AG09319 (cell line): ENCODE measurements at regions not wholly inside any gene's neighbourhood (a gene's known extent, or its start where the extent isn't known, plus 50 kb on each side); places are given as distances from the start of the nearest gene placed in this dataset.
"Not testable (repeated sequence)": the region's sequence is repeated elsewhere in the genome, so short reads cannot be mapped to it uniquely, and the experiment has no call there.

ENCODE experiments used
- DNase-seq: peaks from one replicate; pipeline ENCODE4 v3.0.0-alpha.2; 2010; ENCODE audit warnings: low read depth; ENCODE audit errors: extremely low read depth
- TF ChIP-seq, protein P1 (sequence below): IDR thresholded peaks from 2 replicates; pipeline ENCODE4 v1.5.1; 2011; ENCODE audit warnings: low read depth, mild to moderate bottlenecking, inconsistent platforms, low read length, moderate library complexity

DNA sequence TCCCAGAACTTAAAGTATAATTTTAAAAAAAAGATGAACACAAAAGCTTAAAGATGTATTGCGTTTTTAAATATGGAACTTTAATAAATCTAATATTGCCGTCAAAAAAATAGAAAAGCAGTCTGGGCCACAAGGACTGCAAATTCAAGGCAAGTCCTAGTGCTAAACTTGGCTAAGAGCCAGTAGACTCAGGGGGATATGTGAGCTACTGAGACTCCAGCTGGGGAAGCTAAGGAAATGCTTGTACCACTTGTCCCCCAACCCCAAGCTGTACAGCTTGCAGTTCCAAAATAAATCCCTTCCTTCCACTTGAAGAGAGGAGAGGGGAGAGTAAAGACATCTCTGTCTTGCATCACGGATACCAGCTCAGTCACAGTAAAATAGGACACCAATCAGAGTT, 290.8 kb upstream of the FGF13 start:
- TF ChIP-seq, protein P1, sequence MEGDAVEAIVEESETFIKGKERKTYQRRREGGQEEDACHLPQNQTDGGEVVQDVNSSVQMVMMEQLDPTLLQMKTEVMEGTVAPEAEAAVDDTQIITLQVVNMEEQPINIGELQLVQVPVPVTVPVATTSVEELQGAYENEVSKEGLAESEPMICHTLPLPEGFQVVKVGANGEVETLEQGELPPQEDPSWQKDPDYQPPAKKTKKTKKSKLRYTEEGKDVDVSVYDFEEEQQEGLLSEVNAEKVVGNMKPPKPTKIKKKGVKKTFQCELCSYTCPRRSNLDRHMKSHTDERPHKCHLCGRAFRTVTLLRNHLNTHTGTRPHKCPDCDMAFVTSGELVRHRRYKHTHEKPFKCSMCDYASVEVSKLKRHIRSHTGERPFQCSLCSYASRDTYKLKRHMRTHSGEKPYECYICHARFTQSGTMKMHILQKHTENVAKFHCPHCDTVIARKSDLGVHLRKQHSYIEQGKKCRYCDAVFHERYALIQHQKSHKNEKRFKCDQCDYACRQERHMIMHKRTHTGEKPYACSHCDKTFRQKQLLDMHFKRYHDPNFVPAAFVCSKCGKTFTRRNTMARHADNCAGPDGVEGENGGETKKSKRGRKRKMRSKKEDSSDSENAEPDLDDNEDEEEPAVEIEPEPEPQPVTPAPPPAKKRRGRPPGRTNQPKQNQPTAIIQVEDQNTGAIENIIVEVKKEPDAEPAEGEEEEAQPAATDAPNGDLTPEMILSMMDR = no peak
- no peak for DNase-seq

DNA sequence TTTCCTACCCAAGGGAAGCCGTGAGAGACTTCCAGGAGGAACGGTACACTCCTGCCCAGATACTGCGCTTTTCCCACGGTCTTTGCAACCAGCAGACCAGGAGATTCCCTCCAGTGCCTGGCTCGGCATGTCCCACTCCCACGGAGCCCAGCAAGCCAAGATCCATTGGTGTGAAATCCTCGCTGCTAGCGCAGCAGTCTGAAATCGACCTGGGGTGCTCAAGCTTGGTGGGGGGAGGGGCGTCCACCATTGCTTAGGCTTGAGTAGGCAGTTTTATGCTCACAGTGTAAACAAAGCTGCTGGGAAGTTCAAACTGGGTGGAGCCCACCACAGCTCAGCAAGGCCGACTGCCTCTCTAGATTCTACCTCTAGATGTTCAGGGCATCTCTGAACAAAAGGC, 284.8 kb upstream of the FGF13 start:
- no peak for DNase-seq
- TF ChIP-seq, protein P1 = no peak

DNA sequence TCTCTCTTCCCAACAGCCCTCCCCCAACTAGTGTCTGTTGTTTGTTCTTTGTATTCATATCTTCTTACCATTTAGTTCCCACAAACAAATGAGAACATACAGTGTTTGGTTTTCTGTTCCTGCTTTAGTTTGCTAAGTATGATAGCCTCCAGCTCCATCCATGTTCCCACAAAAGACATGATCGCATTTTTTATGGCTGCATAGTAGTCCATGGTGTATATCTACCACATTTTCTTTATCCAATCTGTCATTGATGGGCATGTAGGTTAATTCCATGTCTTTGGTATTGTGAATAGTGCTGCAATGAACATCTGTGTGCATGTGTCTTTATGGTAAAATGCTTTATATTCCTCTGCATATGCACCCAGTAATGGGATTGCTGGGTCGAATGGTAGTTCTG, 283.9 kb upstream of the FGF13 start:
- no peak for DNase-seq
- TF ChIP-seq, protein P1 = no peak

DNA sequence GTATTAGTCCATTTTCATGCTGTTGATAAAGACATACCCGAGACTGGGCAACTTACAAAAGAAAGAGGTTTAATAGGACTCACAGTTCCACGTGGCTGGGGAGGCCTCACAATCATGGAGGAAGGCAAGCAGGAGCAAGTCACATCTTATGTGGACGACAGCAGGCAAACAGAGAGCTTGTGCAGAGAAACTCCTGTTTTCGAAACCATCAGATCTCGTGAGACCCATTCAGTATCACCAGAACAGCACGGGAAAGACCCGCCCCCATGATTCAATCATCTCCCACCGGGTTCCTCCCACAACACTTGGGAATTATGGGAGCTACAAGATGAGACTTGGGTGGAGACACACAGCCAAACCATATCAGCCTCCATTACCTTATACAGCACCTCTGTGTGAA, 278.9 kb upstream of the FGF13 start:
- not testable (repeated sequence) for DNase-seq

DNA sequence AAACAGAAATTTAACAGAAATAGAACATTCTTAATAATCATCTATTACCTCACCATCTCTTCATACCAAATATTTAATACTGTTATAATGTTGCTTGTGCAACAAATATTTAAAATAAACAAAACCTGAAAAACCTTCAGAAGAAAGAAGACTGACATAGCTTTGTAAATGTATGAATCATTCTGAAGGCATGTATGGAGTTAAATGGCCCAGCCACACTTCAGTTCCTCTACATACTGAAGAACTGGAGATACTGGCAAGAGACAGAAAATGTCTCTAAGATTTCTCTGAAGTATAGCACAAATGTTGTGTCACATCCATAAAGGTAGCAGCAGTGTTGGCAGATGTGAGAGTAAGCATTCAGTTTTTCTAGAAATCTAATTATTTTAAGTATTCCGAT, 275.3 kb upstream of the FGF13 start:
- TF ChIP-seq, protein P1 = no peak
- no peak for DNase-seq

DNA sequence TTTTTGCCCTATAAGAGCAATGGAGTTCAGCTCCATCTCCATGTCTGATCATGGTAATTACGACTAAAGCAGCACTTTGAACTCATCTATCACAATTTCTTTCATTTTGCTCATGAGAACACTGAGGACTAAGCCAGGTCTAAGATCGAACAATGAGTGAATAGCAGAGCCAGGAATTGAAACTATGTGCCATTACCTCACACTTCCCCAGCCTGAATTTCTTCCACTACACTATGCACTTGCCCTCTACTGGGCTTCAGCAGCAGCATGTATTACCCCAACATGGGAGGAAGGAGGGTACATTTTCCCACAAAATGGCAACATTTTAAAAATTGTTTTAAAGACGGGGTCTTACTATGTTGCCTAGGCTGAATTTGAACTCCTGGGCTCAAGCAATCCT, 274.7 kb upstream of the FGF13 start:
- TF ChIP-seq, protein P1 = no peak
- DNase-seq = no peak

DNA sequence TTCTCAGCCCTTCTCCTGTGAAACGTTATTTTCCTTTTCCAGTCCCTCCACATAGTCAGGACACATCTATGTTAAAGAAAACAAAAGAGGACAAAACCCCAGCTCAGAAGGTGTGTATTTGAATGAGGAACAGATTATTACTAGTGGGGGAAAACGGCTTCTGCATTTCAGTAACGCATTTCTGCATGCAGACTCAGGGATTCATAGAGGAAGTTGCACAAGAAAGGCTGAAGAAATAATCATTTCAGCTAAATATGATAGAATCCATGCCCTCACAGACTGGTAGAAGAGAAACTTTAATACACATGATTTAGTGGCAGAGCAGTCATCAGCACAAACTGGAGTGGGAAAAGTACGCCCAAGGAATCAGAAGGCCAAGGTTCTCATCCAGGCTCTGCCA, 270.8 kb upstream of the FGF13 start:
- TF ChIP-seq, protein P1 = no peak
- no peak for DNase-seq

DNA sequence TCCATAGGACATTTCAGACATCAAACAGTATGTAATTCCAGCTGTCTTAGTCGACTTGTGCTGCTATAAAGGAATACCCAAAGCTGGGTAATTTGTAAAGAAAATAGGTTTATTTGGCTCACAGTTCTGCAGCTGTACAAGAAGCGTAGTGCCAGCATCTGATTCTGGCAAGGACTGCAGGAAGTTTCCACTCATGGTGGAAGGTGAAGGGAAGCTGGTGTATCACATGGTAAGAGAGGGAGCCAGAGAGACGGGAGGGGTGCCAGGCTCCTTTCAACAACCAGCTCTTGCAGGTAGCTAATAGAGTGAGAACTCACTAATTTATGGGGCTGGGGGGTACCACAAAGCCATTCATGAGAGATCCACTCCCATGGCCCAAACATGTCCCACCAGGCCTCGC, 253.0 kb upstream of the FGF13 start:
- TF ChIP-seq, protein P1 = no peak
- DNase-seq = no peak

DNA sequence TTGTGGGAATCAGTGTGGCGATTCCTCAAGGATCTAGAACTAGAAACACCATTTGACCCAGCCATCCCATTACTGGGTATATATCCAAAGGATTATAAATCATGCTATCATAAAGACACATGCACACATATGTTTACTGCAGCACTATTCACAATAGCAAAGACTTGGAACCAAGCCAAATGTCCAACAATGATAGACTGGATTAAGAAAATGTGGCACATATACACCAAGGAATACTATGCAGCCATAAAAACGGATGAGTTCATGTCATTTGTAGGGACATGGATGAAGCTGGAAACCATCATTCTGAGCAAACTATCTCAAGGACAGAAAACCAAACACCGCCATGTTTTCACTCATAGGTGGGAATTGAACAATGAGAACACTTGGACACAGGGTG, 250.9 kb upstream of the FGF13 start:
- not testable (repeated sequence) for DNase-seq
